ENCODE measurements at regions not wholly inside any gene's neighbourhood (a gene's known extent, or its start where the extent isn't known, plus 50 kb on each side); places are given as distances from the start of the nearest gene placed in this dataset.

DNA sequence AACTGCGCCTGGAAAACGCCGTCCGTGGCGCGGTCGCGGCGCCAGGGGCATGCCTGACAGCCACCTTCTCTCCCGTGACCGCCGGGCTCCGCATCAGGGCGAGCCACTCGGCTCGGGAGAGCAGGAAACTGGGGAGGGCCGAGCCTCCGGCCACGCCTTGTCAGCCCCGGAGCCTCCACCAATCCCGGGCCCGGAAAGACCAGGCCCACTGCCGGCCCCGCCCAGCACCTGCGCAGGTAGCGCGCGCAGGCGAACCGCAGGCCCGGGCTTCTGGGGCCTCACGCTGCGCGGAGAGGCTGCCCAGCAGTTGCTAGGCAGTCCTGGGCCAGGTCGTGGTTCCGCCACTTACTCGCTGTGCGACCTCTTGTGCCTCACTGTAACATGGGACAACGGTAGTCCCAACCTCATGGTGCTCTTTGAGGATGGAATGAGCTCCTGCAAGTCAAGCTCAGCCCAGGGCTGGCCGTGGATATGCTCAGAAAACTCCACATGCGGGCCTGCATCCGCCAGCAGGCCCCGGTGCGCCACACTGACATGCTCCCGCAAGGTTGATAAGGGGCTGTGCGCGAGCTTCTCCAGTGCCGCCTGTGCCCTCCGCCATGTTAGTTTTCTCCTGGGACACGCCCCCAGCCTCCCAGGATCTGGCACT lies 97.1 kb downstream of the INHBB start:
- Mint-ChIP-seq H3K36me3 (ENCODE audit: low read depth) (no peaks in the 10 kb centered on the region), H3K9me3 (no peaks in the 10 kb centered on the region), H3K27ac (no peak overlapping the region), H3K4me1 (peaks cover 41% of the 10 kb centered on the region), H3K4me3 (peak overlapping the region; percentile 81), H3K27me3 (ENCODE audit: low read depth, poor library complexity) (peaks cover 94% of the 10 kb centered on the region)
- DNase-seq: peak; percentile 76
- TF ChIP-seq, protein P1, sequence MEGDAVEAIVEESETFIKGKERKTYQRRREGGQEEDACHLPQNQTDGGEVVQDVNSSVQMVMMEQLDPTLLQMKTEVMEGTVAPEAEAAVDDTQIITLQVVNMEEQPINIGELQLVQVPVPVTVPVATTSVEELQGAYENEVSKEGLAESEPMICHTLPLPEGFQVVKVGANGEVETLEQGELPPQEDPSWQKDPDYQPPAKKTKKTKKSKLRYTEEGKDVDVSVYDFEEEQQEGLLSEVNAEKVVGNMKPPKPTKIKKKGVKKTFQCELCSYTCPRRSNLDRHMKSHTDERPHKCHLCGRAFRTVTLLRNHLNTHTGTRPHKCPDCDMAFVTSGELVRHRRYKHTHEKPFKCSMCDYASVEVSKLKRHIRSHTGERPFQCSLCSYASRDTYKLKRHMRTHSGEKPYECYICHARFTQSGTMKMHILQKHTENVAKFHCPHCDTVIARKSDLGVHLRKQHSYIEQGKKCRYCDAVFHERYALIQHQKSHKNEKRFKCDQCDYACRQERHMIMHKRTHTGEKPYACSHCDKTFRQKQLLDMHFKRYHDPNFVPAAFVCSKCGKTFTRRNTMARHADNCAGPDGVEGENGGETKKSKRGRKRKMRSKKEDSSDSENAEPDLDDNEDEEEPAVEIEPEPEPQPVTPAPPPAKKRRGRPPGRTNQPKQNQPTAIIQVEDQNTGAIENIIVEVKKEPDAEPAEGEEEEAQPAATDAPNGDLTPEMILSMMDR (IDR thresholded peaks at IDR 0.05): no peak

DNA sequence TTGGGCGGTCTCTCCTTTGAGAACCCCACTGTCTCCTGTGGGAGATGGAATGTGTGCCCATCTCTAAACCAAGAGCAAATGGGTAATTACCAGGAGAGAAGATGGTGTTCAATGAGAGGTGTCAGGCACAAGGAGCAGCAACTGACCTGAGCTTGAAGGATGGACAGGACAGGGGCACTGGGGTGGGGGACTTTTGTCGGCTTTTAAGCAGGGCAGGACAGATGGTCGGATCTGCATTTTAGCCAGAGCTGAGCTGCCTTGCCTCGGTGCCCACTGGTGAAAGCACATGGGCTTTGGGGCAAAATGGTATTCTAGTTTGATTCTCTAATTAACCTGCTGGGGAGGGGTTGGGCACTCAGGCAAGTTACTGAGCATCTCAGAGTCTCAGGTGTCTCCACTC lies 98.0 kb downstream of the INHBB start:
- H3K4me3 Mint-ChIP-seq: peak overlapping the region; percentile 71
- peaks cover 37% of the 10 kb centered on the region for H3K4me1 Mint-ChIP-seq
- DNase-seq: no peak
- TF ChIP-seq, protein P1 (IDR thresholded peaks at IDR 0.05): no peak
- H3K9me3 Mint-ChIP-seq: no peaks in the 10 kb centered on the region
- no peaks in the 10 kb centered on the region for H3K36me3 Mint-ChIP-seq (ENCODE audit: low read depth)
- peaks cover 91% of the 10 kb centered on the region for H3K27me3 Mint-ChIP-seq (ENCODE audit: low read depth, poor library complexity)
- H3K27ac Mint-ChIP-seq: no peak overlapping the region

DNA sequence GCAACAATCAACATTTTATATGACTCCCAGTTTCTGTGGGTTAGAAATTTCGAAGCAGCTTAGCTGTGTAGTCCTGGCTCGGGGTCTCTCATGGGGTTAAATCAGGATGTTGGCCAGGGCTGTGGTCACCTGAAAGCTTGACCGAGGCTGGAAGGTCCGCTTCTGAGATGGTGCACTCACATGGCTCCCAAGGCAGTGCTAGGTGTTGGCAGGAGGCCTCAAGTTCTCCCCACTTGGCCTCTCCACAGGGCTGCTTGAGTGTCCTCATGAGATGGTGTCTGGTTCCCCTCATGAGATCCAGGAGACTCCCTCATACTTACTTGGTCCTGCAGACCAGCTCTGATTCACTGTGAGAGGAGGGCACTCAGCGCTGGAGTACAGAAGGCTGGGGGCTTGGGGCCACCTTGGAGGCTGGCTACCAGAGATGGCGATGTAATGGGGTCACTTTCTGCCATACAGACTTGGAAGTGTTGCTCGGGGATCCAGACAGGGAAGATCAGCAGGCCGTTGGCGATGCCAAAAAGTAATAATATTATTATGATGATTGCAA lies 98.8 kb downstream of the INHBB start:
- Mint-ChIP-seq H3K4me3 (no peak overlapping the region), H3K36me3 (ENCODE audit: low read depth) (no peaks in the 10 kb centered on the region), H3K27me3 (ENCODE audit: low read depth, poor library complexity) (peaks cover 89% of the 10 kb centered on the region), H3K27ac (no peak overlapping the region), H3K4me1 (peaks cover 30% of the 10 kb centered on the region), H3K9me3 (no peaks in the 10 kb centered on the region)
- TF ChIP-seq, protein P1 (IDR thresholded peaks at IDR 0.05): no peak
- DNase-seq: no peak

DNA sequence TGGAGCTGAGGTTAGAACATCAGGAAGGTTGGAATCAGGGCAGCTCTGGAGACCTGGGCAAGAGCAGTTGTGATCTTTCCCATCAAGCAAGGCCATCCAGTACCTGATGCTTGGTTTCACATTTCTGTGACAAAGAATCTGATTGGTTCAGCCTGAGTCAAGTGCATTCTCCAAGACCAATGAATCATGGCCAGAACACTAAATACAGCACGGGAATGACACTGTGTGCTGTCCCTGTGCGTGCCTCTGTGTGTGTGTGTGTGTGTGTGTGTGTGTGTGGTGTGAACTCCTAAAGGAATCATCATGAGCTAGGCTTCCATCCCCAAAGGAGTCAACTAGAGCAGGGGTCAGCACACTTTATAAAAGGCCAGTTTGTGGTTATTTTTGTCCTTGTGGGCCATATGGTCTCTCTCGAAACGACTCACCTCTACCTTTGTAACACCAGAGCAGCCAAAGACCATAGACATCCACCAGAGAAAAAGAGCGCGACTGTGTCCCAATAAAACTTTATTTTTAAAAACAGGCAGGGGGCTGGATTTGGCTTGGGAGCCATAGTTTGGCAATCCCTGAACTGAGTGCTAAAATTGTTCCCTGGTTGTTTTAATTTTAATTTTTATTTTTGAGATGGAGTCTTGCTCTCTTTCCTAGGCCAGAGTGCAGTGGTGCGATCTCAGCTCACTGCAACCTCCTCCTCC lies 99.7 kb downstream of the INHBB start:
- Mint-ChIP-seq H3K27ac (no peak overlapping the region), H3K36me3 (ENCODE audit: low read depth) (no peaks in the 10 kb centered on the region), H3K9me3 (no peaks in the 10 kb centered on the region), H3K4me1 (peaks cover 30% of the 10 kb centered on the region), H3K27me3 (ENCODE audit: low read depth, poor library complexity) (peaks cover 89% of the 10 kb centered on the region), H3K4me3 (no peak overlapping the region)
- peak; percentile 33 for DNase-seq
- TF ChIP-seq, protein P1 (IDR thresholded peaks at IDR 0.05): no peak

DNA sequence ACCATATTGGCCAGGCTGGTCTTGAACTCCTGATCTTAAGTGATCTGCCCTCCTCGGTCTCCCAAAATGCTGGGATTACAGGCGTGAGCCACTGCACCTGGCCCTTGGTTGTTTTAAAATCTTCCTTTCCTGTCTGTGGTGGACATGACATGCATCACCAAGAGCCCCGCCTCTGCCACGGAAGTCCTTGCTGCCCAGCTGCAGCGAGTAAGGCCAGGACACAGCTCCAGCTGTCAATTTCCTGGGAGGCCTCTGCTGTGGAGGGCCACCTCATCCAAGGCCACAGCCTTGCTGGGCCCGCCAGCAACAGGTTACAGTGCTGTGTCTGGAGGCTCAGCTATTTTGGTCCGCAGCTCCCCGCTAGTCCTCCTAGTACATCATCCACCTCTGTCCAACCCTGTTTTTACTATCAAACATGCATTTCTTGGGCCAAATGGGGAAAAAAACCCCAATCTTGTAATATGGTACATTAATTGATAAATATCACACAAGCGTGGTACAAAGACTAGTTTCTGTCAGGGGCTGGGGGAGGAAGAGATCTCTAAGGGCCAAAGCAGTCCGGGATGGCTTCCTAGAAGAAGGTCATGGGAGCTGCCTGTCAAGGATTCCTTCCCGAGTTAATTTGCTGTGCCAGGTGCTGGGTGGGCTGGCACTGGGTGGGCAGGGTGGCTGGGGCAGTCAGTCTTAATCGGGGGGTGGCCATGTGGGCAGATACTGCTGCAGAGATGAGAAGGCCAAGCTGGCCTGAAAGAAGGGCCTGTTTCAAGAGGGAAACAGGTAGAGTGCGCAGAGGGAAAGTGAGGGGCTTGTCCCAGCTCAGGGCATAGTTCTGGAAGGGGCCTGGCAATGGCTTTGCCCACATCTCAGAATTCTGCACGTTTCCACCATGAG lies 100.5 kb downstream of the INHBB start:
- Mint-ChIP-seq H3K4me1 (peaks cover 24% of the 10 kb centered on the region), H3K27me3 (ENCODE audit: low read depth, poor library complexity) (peaks cover 89% of the 10 kb centered on the region), H3K27ac (no peak overlapping the region), H3K4me3 (no peak overlapping the region), H3K9me3 (no peaks in the 10 kb centered on the region), H3K36me3 (ENCODE audit: low read depth) (no peaks in the 10 kb centered on the region)
- TF ChIP-seq, protein P1 (IDR thresholded peaks at IDR 0.05): no peak
- no peak for DNase-seq
